GM12891 (cell line): ENCODE measurements at regions not wholly inside any gene's neighbourhood (a gene's known extent, or its start where the extent isn't known, plus 50 kb on each side); places are given as distances from the start of the nearest gene placed in this dataset.

Source experiments
- DNase-seq: peaks from one replicate; pipeline ENCODE4 v3.0.0; 2011; ENCODE audit warnings: low spot score; ENCODE audit not compliant: insufficient read length
- FAIRE-seq: peaks from 2 replicates; lab custom pipeline; 2011; peaks lifted over from hg19 to GRCh38; lab: Jason Lieb, UNC
- PAX5 ChIP-seq: IDR thresholded peaks from 2 replicates; pipeline ENCODE4 v1.6.1; 2011; ENCODE audit warnings: low read length, moderate library complexity, mild to moderate bottlenecking; ENCODE audit not compliant: insufficient read depth, severe bottlenecking
- POLR2A ChIP-seq: IDR thresholded peaks from 2 replicates; pipeline ENCODE4 v1.6.1; 2011; ENCODE audit warnings: low read depth, low read length, control low read depth
- POLR2AphosphoS5 ChIP-seq: IDR thresholded peaks from 2 replicates; pipeline ENCODE4 v1.6.1; 2011; ENCODE audit warnings: low read depth, low read length, control low read depth
- POU2F2 ChIP-seq: IDR thresholded peaks from 2 replicates; pipeline ENCODE4 v1.6.1; 2011; ENCODE audit warnings: low read depth, mild to moderate bottlenecking, control low read depth, low read length, moderate library complexity
- SPI1 ChIP-seq: IDR thresholded peaks from 2 replicates; pipeline ENCODE4 v1.6.1; 2011; ENCODE audit warnings: low read depth, low read length, control low read depth
- TAF1 ChIP-seq: IDR thresholded peaks from 2 replicates; pipeline ENCODE4 v1.6.1; 2011; ENCODE audit warnings: low read depth, low read length, control low read depth

DNA sequence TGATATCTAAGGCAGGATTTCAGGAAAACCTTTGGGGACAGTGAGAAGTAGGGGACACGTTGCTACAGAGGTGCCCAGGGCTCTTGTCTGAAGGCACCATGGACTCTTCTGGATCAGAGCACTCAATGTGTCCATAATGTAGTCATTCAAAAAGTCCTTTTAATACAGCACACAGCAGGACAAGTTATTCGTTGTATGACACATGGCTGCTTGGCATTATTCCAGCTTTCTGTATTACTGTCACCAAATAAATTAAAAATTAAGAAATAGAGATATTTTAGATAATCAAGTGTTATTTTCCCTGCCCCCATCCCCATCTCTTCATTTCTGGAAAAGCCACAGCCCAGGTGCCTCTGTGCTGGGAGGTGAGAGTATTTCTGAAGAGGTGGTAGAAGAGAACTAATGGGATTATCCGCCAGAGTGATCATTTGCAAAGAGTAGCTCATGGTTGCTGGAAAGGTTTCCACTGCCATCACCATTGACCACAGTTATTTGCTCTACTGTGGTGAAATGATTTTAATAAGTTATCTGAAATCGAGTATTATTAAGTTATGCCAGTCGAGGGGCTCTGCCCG is 83.0 kb downstream of the CXCL12 start:
- no peak for FAIRE-seq
- TF ChIP-seq PAX5 (no peak), POLR2A (no peak), TAF1 (no peak), POLR2AphosphoS5 (no peak), SPI1 (no peak), POU2F2 (no peak)
- DNase-seq = no peak

DNA sequence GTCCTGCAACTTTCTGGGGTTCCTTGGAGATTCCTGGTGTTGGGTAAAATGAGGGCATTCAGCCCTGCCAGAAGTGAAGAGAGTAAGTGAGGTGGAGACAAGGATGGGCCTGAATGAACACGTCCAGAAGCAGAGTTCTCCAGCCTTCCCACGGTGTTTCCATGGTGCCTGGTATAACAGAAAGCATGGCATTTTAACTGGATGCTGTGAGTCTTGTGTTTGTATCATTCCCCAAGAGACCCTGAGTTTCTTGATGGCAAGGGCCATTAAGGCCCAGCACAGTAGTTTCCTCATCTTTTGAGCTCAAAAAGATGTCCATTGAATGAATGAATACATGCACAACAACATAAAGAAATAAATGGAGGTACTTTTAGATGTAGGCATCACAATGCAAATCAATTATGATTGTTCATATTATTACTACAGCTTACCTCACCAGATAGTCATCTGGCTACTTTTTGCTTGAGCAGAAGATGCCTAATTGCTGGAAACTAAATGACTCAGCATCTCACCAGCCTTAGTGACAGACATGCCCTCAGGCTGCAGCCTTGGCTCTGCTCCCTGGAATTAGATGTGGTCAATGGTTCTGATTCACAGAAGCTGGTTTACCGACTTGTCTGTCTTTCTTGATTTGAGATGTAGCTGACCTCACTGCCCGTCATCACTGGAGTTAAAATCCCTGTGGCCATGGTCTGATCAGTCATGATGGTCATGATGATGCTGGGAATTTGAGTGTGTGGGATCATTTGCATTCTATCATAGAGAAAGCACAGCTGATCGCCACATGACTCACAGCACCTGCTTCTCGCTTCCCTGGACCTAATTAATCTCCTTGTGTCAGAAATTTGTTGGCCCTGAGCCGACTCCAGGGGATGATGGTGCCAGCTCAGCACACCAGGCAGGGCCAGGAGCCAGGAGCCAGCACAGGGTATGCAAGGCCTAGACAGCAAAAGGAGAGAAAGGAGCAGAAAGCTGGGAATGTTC is 83.9 kb downstream of the CXCL12 start:
- no peak for DNase-seq
- no peak for FAIRE-seq
- TF ChIP-seq POLR2AphosphoS5 = no peak
- no peak for TF ChIP-seq PAX5
- TF ChIP-seq TAF1 = no peak
- no peak for TF ChIP-seq SPI1
- TF ChIP-seq POLR2A = no peak
- no peak for TF ChIP-seq POU2F2

GRCh38 chr10:44298713-44299112 is 86.2 kb downstream of the CXCL12 start:
- DNase-seq (no peak), FAIRE-seq (no peak)
- no peak for TF ChIP-seq POLR2AphosphoS5

DNA sequence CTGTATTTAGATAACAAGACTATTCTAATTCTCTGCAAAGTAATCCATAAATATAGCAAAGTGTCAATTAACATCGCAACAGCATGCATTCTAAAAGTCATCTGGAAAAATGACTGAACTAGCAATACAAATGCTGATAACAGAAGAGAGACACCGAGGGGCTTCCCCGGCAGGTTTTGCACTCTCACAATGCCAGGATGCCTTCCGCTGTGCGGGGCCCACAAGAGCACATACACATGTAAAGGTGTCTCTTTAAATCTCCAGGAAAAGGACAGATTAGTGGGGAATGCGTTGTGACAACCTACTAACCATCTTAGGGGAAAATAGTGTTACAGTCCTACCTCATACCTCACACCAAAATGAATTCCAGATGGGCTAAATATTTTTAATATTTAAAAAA is 86.9 kb downstream of the CXCL12 start:
- DNase-seq (no peak), FAIRE-seq (no peak)
- no peak for TF ChIP-seq PAX5
- TF ChIP-seq TAF1 = no peak
- TF ChIP-seq POLR2AphosphoS5 = no peak
- TF ChIP-seq SPI1 = no peak
- TF ChIP-seq POLR2A = no peak
- TF ChIP-seq POU2F2 = no peak

GRCh38 chr10:44295644-44296241 is 89.2 kb downstream of the CXCL12 start:
- DNase-seq (no peak), FAIRE-seq (no peak)
- no peak for TF ChIP-seq POLR2A
- no peak for TF ChIP-seq PAX5
- no peak for TF ChIP-seq POU2F2
- TF ChIP-seq TAF1 = no peak
- TF ChIP-seq POLR2AphosphoS5 = no peak

GRCh38 chr10:44294726-44295412 is 90.0 kb downstream of the CXCL12 start:
- no peak for DNase-seq
- FAIRE-seq = no peak
- TF ChIP-seq POLR2AphosphoS5 (no peak), POLR2A (no peak), POU2F2 (no peak)

- FAIRE-seq = no peak
- no peak for DNase-seq
- no peak for TF ChIP-seq POU2F2
- TF ChIP-seq TAF1 = no peak
- no peak for TF ChIP-seq PAX5
- no peak for TF ChIP-seq POLR2A
- no peak for TF ChIP-seq SPI1
- TF ChIP-seq POLR2AphosphoS5 = no peak
These were observed 91.1 kb downstream of the CXCL12 start for GRCh38 chr10:44293842-44294241.

DNA sequence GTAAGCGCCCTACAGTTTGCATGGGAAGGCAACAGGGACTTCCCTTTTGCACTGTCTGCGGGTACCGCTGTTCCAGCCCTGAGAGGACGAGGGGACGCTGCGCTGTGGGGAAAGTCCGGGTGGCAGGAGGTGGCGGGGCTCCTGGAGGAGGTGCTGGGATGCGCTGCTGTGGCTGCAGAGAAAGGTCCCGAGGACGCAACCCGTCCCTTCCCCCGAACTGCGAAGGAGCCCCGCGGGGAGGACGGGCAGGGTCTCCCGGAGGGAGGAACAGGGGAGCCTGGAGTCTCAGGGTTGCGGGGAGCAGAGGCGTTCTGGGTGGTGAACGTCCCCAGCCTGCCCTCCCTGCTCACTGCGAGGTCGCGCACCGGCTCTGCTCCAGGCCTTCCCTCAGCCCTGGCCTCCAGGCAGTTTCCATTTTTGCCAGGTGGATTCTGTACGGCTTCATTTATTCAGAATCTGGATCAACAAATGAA is 91.6 kb downstream of the CXCL12 start:
- TF ChIP-seq POU2F2 (no peak), POLR2A (no peak), TAF1 (no peak), PAX5 (no peak), POLR2AphosphoS5 (no peak), SPI1 (no peak)
- FAIRE-seq (no peak), DNase-seq (no peak)

DNA sequence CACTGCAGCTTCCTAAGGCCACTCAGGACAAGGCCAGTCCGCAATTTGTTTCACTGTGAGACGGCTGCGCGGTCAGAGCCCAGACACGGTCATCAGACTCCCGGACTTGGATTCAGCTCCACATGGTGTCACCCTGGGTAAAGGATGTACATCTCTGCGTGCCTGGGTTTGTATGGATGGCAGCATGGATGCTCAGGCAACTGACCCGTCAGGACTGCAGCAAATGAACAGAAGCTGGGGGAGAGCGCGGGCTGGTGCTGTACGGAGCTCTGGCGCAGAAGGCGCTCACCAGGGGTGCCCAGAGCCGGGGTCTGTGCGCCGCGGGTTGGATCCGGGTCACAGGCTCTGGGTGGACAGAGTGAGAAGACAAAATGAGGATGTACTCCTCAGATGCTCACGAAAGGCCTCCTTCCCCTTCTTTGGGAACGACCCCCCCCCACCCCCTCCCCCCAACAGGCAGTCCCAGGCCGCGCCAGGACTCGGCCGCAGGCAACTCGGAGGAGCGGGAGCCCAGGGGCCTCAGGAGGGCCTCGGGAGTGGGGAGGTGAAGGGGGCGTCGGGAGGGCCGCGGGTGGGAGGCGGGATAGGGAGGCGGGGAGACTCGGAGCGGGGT is 92.4 kb downstream of the CXCL12 start:
- TF ChIP-seq PAX5 (no peak), TAF1 (no peak), POLR2A (no peak), POU2F2 (no peak), POLR2AphosphoS5 (no peak), SPI1 (no peak)
- FAIRE-seq (no peak), DNase-seq (no peak)
